Stimulated activated CD8-positive, alpha-beta memory T cell treated with anti-CD3 and anti-CD28 coated beads, Interleukin-4, amount 100 ng/mL, for 4 hours (primary cell): ENCODE measurements at regions not wholly inside any gene's neighbourhood (a gene's known extent, or its start where the extent isn't known, plus 50 kb on each side); places are given as distances from the start of the nearest gene placed in this dataset.
"Not testable (repeated sequence)": the region's sequence is repeated elsewhere in the genome, so short reads cannot be mapped to it uniquely, and the experiment has no call there.

Experiments
- DNase-seq, 2 donors: peaks; one replicate each; pipeline ENCODE4 v3.0.0-alpha.2; 2020; ENCODE audit warnings: low read depth in 2 of 2, low spot score in 1 of 2

- no peak for DNase-seq
Measured at GRCh38 chr5:89374818-89375521, 492.0 kb upstream of the MEF2C start.

GRCh38 chr5:89374144-89374784 lies 491.3 kb upstream of the MEF2C start:
- DNase-seq, result no peak

GRCh38 chr5:89372176-89372575 lies 489.2 kb upstream of the MEF2C start:
- DNase-seq, result no peak

DNA sequence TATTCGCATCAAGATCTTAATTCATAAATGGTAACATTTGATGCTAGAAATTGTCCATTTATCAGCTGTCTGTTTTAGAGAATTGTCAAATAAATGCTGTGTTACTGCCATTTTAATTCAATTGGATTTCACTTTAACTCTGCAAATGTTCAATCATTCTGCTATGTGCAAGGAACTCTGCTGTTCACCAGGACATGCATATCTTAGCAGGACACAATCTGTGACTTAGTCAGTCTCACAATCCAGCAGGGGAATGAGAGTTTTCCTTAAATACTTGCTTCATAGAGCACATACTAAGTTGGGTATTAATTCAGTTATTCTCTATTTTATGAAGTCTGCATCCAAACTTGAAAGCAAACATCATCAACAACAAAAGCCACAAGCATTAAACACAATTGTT lies 488.7 kb upstream of the MEF2C start:
- DNase-seq, result no peak

GRCh38 chr5:89359046-89359445 lies 476.1 kb upstream of the MEF2C start:
- DNase-seq, result no peak

DNA sequence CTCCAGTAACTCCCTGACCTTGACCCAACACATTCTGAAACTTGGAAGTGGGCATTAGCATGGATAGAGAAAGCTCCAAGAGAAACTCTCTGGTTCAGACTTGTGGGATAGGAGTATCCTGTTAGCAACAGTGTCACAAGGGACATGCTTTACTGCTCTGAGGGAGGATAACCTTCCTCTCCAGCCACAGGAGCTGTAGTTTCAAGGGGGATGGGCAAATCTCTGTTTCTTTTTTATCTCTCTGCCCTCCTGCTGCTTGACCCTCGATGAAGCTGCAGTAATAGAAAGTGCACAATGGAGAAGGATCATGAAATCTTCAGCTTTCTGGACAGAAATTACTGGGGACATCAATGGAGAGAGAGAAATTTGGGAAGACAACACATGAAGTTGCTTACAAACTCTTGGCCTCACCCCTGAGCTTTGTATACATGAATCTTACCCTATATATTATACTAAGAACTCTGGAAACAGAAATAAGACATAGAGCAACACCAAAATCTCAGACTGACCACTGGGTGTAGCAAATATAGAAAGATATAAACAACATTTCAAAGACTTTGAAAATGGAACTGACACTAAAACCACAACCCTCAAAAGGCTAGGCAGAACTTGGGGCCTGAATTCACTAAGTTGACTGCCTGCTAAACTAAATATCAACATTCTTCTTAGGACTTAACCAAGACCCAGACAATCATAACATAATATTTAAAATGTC lies 471.0 kb upstream of the MEF2C start:
- no peak for DNase-seq

DNA sequence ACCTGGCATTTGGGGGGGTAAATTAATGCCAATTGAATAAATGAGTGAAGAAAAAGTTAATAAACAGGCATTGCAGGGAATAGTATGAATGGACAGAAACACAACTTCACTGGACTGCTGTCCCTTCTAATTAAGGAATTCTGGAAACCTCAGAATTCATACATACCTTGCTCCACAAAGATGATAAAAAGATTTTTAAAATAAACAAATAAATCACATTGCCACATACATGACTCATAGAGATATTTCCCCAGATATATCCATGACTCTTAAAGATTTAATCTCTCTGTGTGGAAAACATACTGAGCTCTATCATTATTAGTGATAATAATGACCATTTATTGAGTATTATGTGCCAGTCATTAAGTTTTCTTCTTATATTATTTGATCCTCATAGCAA lies 469.0 kb upstream of the MEF2C start:
- DNase-seq, result no peak

GRCh38 chr5:89351222-89351621 lies 468.2 kb upstream of the MEF2C start:
- DNase-seq, result no peak

DNA sequence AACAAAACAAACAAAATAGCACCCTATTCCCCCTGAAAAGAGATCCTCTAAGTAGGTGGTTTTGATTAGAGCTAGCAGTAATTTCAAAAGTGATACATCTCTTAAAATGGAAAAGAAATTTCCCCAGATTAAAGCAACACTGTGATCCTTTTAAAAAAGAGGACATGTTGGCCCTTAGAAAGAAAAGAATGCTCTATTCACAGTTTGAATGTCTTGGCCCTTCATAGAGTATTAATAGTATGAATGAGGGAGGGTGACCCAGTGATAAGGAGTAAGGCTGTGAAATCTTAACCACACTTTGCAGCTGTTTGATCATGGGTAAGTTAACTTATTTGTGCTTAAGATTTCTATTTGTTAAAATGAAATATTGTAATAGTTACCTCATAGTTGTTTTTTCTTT lies 467.7 kb upstream of the MEF2C start:
- DNase-seq, result no peak

DNA sequence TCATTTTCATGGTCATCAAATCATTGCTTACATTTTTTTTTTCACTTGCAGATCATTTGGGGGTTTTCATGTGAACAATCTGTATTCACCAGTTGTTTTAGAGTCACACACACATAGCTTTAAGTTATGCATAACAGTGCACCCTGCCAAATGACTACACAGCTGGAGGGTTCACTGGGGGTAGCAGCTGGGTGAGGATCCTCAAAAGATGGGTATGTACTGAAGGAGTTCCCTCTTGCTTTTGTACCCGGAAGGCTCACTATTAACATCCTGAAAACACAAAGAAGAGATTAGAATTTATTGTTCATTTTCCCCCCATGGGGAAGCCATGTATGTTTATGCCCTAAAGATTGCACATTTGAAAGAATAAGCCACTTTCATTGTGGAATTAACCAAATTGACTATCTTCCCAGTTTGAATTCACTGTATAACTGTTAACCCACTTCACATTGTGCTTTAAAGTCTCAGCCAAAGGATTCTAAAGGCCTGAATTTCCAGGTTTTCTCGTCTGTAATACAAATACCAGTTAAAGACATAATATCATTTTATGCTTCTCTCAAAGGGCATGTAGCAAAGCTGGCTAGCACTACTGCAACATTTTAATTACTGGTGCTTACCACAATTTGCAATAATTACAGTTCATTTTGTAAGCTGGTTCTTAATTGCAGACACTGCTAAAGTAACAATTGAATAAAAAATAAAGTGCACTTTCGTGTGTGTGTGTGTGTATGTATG lies 466.4 kb upstream of the MEF2C start:
- no peak for DNase-seq

DNA sequence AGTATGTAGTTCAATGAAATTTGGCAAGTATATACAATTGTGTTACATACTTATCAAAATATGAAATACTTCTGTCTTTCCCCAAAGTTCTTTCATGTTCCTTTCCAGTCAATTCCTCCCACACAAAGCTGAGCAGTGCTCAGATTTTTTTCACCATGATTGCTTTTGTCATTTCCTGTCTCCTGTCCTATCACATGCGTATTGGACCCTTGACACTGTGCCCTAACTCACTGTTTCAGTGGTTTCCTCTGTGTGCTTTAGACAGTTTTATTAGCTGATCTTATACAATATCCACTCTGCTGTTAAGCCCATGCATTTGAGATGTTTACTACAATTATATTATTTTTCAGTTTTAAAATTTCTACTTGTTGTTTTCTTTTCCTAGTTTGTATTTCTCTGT lies 463.6 kb upstream of the MEF2C start:
- DNase-seq, result no peak

- DNase-seq, result no peak
Measured at GRCh38 chr5:89343666-89344065, 460.7 kb upstream of the MEF2C start.

GRCh38 chr5:89342106-89342876 lies 459.3 kb upstream of the MEF2C start:
- DNase-seq, result no peak

DNA sequence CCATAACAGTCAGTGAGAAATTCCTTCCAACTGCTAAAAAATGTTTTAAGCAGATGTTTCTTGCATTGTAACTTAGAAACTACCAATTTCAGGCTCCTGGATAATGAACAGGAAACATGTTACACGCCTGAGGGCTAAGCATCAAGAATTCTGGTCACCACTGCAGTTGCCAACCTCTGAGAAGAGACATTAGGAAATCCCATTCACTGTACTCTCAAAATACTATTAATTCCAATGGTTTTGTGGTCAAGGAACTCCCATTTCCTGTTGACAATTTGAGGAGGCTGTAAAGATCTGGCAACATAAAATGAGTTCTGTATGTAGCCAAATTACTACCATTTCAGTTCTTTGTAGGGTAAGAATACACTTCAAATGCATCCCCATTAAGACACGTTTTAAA lies 456.0 kb upstream of the MEF2C start:
- DNase-seq, result no peak

DNA sequence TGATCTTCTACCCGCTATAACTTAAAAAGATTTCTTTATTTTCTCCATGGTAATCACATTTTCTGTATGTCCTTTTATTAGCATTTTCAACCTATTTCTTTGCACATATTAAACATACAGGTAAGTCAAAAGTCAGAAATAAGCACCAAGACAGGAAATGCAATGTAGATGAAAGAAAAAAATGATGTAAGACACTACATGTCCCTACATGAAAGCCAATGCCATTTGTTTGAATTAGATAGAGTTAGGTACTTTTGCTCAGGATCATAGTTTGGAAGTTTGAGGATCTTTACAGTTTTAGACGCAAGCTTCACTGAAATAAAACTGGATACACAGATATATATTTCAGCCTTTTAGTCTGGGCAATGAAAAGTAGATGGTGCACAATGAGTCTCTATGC lies 453.1 kb upstream of the MEF2C start:
- no peak for DNase-seq

DNA sequence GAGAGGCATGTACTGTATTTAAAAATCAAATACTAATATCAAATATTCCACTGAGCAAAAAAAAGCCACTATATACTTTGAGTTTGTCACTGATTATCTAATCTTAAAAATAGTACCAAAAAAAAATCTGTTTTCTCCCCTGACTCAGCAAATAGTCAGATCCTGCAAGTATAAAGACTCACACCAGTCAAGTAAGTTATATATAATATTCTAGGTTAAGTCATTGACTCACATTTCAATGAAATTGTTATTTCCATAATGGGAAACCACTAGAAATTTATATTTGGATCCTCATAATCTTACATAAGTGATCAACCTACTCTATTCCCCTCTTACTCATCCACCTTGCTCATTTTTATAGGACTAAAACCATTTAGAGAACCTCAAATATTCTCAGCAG lies 447.2 kb upstream of the MEF2C start:
- DNase-seq, result no peak

DNA sequence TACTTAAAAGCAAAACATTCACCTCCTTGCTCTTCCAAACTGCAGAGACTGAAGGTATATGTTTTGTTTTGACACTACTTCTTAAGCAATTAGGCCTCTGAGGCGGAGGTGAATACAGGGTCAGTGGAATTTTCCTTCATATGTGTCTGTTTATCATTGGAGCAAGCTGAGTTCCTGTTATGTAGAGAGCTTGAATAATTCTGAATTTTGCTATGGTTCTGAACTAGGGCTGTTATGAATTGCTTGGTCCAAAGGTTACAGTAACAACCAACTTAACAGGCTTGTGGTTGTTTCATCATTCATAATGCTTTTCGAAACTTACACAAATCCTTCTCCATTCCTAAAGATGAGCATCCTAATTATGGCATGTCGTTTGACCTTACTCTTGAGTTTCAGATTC lies 444.6 kb upstream of the MEF2C start:
- DNase-seq, result no peak

GRCh38 chr5:89324990-89325389 lies 442.0 kb upstream of the MEF2C start:
- no peak for DNase-seq

- no peak for DNase-seq
Measured at GRCh38 chr5:89320421-89321277, 437.7 kb upstream of the MEF2C start.

GRCh38 chr5:89317838-89318237 lies 434.9 kb upstream of the MEF2C start:
- DNase-seq, result not testable (repeated sequence)
